ENCODE measurements at regions not wholly inside any gene's neighbourhood (a gene's known extent, or its start where the extent isn't known, plus 50 kb on each side); places are given as distances from the start of the nearest gene placed in this dataset.
A peak's percentile ranks its signal among the peaks of the same experiment; 100 is the strongest.

GRCh38 chr14:55881577-55882241, 236.5 kb upstream of the PELI2 start:
- Histone ChIP-seq H3K4me1 (replicated peaks in 1 of 2) (no peaks in the 10 kb centered on the region), H3K36me3 (replicated peaks in 1 of 2) (no peaks in the 10 kb centered on the region), H3K9me3 (replicated peaks in 1 of 3) (no peaks in the 10 kb centered on the region), H3K4me3 (no peak overlapping the region), H3K27ac (no peak overlapping the region), H3K27me3 (no peaks in the 10 kb centered on the region)
- peak in 3 of 7 donors; percentile 14 to 61 (median 44) for DNase-seq
- WGBS, 4 donors = 56 to 62% (median 61%) methylated on average over 5 to 6 of the region's 6 CpGs
- TF ChIP-seq, protein P1, sequence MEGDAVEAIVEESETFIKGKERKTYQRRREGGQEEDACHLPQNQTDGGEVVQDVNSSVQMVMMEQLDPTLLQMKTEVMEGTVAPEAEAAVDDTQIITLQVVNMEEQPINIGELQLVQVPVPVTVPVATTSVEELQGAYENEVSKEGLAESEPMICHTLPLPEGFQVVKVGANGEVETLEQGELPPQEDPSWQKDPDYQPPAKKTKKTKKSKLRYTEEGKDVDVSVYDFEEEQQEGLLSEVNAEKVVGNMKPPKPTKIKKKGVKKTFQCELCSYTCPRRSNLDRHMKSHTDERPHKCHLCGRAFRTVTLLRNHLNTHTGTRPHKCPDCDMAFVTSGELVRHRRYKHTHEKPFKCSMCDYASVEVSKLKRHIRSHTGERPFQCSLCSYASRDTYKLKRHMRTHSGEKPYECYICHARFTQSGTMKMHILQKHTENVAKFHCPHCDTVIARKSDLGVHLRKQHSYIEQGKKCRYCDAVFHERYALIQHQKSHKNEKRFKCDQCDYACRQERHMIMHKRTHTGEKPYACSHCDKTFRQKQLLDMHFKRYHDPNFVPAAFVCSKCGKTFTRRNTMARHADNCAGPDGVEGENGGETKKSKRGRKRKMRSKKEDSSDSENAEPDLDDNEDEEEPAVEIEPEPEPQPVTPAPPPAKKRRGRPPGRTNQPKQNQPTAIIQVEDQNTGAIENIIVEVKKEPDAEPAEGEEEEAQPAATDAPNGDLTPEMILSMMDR (IDR thresholded peaks at IDR 0.05) = no peak
- no peak for TF ChIP-seq POLR2A (IDR thresholded peaks at IDR 0.05)
- intact Hi-C loops (cut with DNase I) = no loop called here

- no peak overlapping the region for H3K27ac ChIP-seq
- intact Hi-C loops (cut with DNase I) = no loop called here
- DNase-seq = no peak
Measured at GRCh38 chr14:55884819-55885218, 233.4 kb upstream of the PELI2 start.

DNA sequence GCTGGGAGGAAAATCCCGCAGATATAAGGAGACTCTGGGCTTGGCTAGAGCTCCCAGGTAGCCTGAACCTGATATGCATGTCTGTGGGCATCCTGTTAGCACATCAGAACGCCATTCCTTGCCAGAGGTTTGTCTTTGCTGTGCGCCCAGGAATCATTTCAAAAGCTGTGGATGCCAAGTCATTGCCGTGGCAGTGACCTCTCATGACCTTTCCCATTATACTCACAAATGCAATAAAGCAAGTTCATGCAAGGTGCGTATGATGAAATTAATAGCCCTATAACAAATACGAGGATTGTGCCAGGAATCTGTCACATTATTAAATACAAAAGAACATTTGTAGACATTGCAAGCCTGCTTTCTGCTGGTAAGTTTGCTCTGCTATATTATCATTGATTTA, 229.1 kb upstream of the PELI2 start:
- intact Hi-C loops (cut with DNase I) = no loop called here
- WGBS, 4 donors = 40 to 60% (median 51%) methylated on average over 6 of the region's 6 CpGs
- Histone ChIP-seq H3K9me3 (replicated peaks in 1 of 3) (no peaks in the 10 kb centered on the region), H3K27ac (no peak overlapping the region), H3K4me1 (replicated peaks in 1 of 2) (no peaks in the 10 kb centered on the region), H3K27me3 (no peaks in the 10 kb centered on the region), H3K36me3 (replicated peaks in 1 of 2) (no peaks in the 10 kb centered on the region), H3K4me3 (no peak overlapping the region)
- no peak for TF ChIP-seq POLR2A (IDR thresholded peaks at IDR 0.05)
- TF ChIP-seq, protein P1 (IDR thresholded peaks at IDR 0.05) = no peak
- peak in 1 of 7 donors; percentile 32 for DNase-seq

More at GRCh38 chr14:55884819-55885218, 233.4 kb upstream of the PELI2 start:
- Histone ChIP-seq H3K9me3 (replicated peaks in 1 of 3) (no peaks in the 10 kb centered on the region), H3K27me3 (no peaks in the 10 kb centered on the region), H3K4me3 (no peak overlapping the region), H3K36me3 (replicated peaks in 1 of 2) (no peaks in the 10 kb centered on the region), H3K4me1 (replicated peaks in 1 of 2) (no peaks in the 10 kb centered on the region)
- TF ChIP-seq POLR2A (IDR thresholded peaks at IDR 0.05) = no peak
- WGBS, 4 donors = 77 to 89% (median 85%) methylated on average over 4 of the region's 4 CpGs

GRCh38 chr14:55891692-55892091, 226.5 kb upstream of the PELI2 start:
- Histone ChIP-seq H3K27ac (no peak overlapping the region), H3K4me3 (no peak overlapping the region), H3K27me3 (no peaks in the 10 kb centered on the region), H3K36me3 (replicated peaks in 1 of 2) (no peaks in the 10 kb centered on the region), H3K9me3 (replicated peaks in 1 of 3) (no peaks in the 10 kb centered on the region), H3K4me1 (replicated peaks in 1 of 2) (no peaks in the 10 kb centered on the region)
- no peak for DNase-seq
- intact Hi-C loops (cut with DNase I) = no loop called here
- TF ChIP-seq POLR2A (IDR thresholded peaks at IDR 0.05) = no peak
- TF ChIP-seq, protein P1 (IDR thresholded peaks at IDR 0.05) = no peak
- 50 to 58% (median 52%) methylated on average over 6 of the region's 6 CpGs for WGBS, 4 donors

DNA sequence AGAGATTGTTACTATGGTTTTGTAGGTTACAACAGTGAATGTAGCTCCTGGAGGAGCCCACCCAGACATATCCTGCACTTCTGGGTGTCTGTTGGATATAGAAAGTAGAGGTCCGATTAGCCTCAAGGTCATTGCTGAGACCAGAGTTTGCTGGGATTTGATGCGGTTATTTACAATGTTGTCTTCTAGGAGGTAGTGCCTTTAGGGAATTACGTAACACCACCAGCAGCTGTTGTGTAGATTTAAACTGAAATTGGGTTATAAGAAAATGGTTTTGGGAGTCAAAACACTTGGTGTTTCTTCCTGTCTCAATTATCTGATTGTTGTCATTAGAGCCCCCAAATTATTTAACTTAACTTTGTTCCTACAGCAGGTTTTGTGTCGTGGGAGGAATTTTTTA, 225.3 kb upstream of the PELI2 start:
- DNase-seq = no peak
- intact Hi-C loops (cut with DNase I) = no loop called here
- Histone ChIP-seq H3K4me1 (replicated peaks in 1 of 2) (no peaks in the 10 kb centered on the region), H3K4me3 (no peak overlapping the region), H3K36me3 (replicated peaks in 1 of 2) (no peaks in the 10 kb centered on the region), H3K27ac (no peak overlapping the region), H3K9me3 (replicated peaks in 1 of 3) (no peaks in the 10 kb centered on the region), H3K27me3 (no peaks in the 10 kb centered on the region)
- 60 to 70% (median 62%) methylated on average over 4 of the region's 4 CpGs for WGBS, 4 donors
- TF ChIP-seq, protein P1 (IDR thresholded peaks at IDR 0.05) = no peak
- TF ChIP-seq POLR2A (IDR thresholded peaks at IDR 0.05) = no peak

All from adrenal gland (tissue), 9 donors.